ENCODE measurements at regions not wholly inside any gene's neighbourhood (a gene's known extent, or its start where the extent isn't known, plus 50 kb on each side); places are given as distances from the start of the nearest gene placed in this dataset.
A peak's percentile ranks its signal among the peaks of the same experiment; 100 is the strongest.

DNA sequence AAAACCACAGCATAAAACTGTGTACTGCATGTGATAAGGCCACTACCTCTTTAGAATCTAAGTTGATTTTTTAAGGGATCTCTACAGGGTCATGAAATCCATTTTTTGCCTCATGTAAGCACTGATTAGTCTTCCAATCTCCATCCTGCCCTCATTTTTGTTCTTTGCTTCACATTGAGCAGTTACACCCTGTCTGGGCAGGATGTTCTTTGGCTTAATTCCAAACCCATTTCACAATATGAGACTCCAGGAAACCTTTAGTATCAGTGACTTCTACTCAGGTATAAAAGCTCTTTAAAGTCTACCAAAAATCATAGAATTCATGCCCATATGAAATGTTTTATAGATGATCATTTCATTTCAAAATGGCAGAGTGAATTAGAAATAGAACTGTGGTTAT is 592.6 kb downstream of the TBC1D4 start:
- Histone ChIP-seq H3K4me1 (replicated peaks) (peaks cover 7% of the 10 kb centered on the region), H3K27ac (no peak overlapping the region), H3K36me3 (no peaks in the 10 kb centered on the region), H3K4me3 (no peak overlapping the region), H3K27me3 (replicated peaks; ENCODE audit: insufficient read depth) (no peaks in the 10 kb centered on the region), H3K9me3 (no peaks in the 10 kb centered on the region)
- intact Hi-C loops (cut with DNase I): no loop called here
- DNase-seq (ENCODE audit: low spot score): peak; percentile 11
- TF ChIP-seq POLR2AphosphoS5 (IDR thresholded peaks at IDR 0.05): peak; percentile 57
- TF ChIP-seq, protein P1, sequence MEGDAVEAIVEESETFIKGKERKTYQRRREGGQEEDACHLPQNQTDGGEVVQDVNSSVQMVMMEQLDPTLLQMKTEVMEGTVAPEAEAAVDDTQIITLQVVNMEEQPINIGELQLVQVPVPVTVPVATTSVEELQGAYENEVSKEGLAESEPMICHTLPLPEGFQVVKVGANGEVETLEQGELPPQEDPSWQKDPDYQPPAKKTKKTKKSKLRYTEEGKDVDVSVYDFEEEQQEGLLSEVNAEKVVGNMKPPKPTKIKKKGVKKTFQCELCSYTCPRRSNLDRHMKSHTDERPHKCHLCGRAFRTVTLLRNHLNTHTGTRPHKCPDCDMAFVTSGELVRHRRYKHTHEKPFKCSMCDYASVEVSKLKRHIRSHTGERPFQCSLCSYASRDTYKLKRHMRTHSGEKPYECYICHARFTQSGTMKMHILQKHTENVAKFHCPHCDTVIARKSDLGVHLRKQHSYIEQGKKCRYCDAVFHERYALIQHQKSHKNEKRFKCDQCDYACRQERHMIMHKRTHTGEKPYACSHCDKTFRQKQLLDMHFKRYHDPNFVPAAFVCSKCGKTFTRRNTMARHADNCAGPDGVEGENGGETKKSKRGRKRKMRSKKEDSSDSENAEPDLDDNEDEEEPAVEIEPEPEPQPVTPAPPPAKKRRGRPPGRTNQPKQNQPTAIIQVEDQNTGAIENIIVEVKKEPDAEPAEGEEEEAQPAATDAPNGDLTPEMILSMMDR (IDR thresholded peaks at IDR 0.05): no peak

DNA sequence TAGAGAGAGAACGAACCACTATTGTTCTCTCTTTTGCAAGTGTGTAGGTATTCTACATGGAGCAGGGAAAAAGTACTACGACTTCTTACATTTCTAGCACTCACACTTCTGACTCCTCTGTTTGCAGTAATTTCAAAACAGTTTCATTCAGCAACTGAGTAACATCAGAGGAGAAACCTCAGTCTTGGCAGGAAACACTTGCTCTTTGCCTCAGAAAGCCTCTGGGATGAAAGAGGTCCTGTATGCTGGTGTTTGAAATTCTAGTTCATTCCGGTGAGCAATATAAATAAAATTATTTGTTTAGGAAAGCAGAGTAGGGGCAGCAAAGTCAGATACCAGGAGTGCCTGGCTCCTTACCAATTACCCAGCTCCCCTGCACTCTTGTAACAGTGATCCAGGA is 595.5 kb downstream of the TBC1D4 start:
- no peaks in the 10 kb centered on the region for H3K9me3 ChIP-seq
- no peak overlapping the region for H3K27ac ChIP-seq
- H3K4me3 ChIP-seq: no peak overlapping the region
- no peaks in the 10 kb centered on the region for H3K36me3 ChIP-seq
- intact Hi-C loops (cut with DNase I): no loop called here
- H3K27me3 ChIP-seq (replicated peaks; ENCODE audit: insufficient read depth): no peaks in the 10 kb centered on the region
- WGBS: 32% methylated on average over 3 of the region's 3 CpGs
- TF ChIP-seq, protein P1 (IDR thresholded peaks at IDR 0.05): no peak
- no peak for TF ChIP-seq POLR2AphosphoS5 (IDR thresholded peaks at IDR 0.05)
- TF ChIP-seq POLR2A (IDR thresholded peaks at IDR 0.05): no peak
- no peak for DNase-seq (ENCODE audit: low spot score)
- H3K4me1 ChIP-seq (replicated peaks): no peaks in the 10 kb centered on the region

GRCh38 chr13:74883834-74884233 is 598.1 kb downstream of the TBC1D4 start:
- Histone ChIP-seq H3K36me3 (no peaks in the 10 kb centered on the region), H3K9me3 (no peaks in the 10 kb centered on the region), H3K27me3 (replicated peaks; ENCODE audit: insufficient read depth) (no peaks in the 10 kb centered on the region), H3K4me1 (replicated peaks) (no peaks in the 10 kb centered on the region), H3K4me3 (no peak overlapping the region), H3K27ac (no peak overlapping the region)
- DNase-seq (ENCODE audit: low spot score): no peak
- intact Hi-C loops (cut with DNase I): no loop called here
- 94% methylated on average over 3 of the region's 3 CpGs for WGBS
- TF ChIP-seq, protein P1 (IDR thresholded peaks at IDR 0.05): no peak
- no peak for TF ChIP-seq POLR2A (IDR thresholded peaks at IDR 0.05)
- TF ChIP-seq POLR2AphosphoS5 (IDR thresholded peaks at IDR 0.05): no peak

GRCh38 chr13:74871369-74872070 is 610.4 kb downstream of the TBC1D4 start:
- peak; percentile 69 for TF ChIP-seq POLR2AphosphoS5 (IDR thresholded peaks at IDR 0.05)
- no peak for TF ChIP-seq POLR2A (IDR thresholded peaks at IDR 0.05)
- TF ChIP-seq, protein P1 (IDR thresholded peaks at IDR 0.05): no peak
- peak; percentile 8 for DNase-seq (ENCODE audit: low spot score)
- intact Hi-C loops (cut with DNase I): no loop called here

GRCh38 chr13:74870865-74871264 is 611.1 kb downstream of the TBC1D4 start:
- WGBS: 19% methylated on average over 2 of the region's 2 CpGs

More at GRCh38 chr13:74871369-74872070, 610.4 kb downstream of the TBC1D4 start:
- Histone ChIP-seq H3K27ac (no peak overlapping the region), H3K4me1 (replicated peaks) (peaks cover 2% of the 10 kb centered on the region), H3K36me3 (no peaks in the 10 kb centered on the region), H3K27me3 (replicated peaks; ENCODE audit: insufficient read depth) (no peaks in the 10 kb centered on the region), H3K9me3 (no peaks in the 10 kb centered on the region), H3K4me3 (no peak overlapping the region)

More at GRCh38 chr13:74870865-74871264, 611.1 kb downstream of the TBC1D4 start:
- Histone ChIP-seq H3K4me1 (replicated peaks) (peaks cover 2% of the 10 kb centered on the region), H3K9me3 (no peaks in the 10 kb centered on the region), H3K4me3 (no peak overlapping the region), H3K27ac (no peak overlapping the region), H3K36me3 (no peaks in the 10 kb centered on the region), H3K27me3 (replicated peaks; ENCODE audit: insufficient read depth) (no peaks in the 10 kb centered on the region)
- TF ChIP-seq POLR2AphosphoS5 (IDR thresholded peaks at IDR 0.05): peak; percentile 4
- no peak for TF ChIP-seq POLR2A (IDR thresholded peaks at IDR 0.05)
- TF ChIP-seq, protein P1 (IDR thresholded peaks at IDR 0.05): no peak
- intact Hi-C loops (cut with DNase I): no loop called here
- DNase-seq (ENCODE audit: low spot score): no peak
